Stimulated activated effector memory CD8-positive, alpha-beta T cell treated with anti-CD3 and anti-CD28 coated beads, Interleukin-12 subunit alpha, Interleukin-12 subunit beta, amount 100 ng/mL, for 72 hours (primary cell): ENCODE measurements at regions not wholly inside any gene's neighbourhood (a gene's known extent, or its start where the extent isn't known, plus 50 kb on each side); places are given as distances from the start of the nearest gene placed in this dataset.
A peak's percentile ranks its signal among the peaks of the same experiment; 100 is the strongest.

Source experiments
- ATAC-seq: fragments of 150-1000 bp; cut with Tn5 transposase; 2 replicates; pipeline ENCODE4 v1.10.0; 2021
- DNase-seq, 2 donors: peaks; one replicate each; pipeline ENCODE4 v3.0.0; 2021 to 2022; ENCODE audit warnings: low spot score in 2 of 2
- H3K27ac Mint-ChIP-seq: one replicate; pipeline ENCODE4 v1.8.0; 2022; ENCODE audit warnings: mild to moderate bottlenecking, mixed read lengths
- H3K36me3 Mint-ChIP-seq: one replicate; pipeline ENCODE4 v1.8.0; 2022; ENCODE audit warnings: mild to moderate bottlenecking, mixed read lengths
- H3K4me1 Mint-ChIP-seq: one replicate; pipeline ENCODE4 v1.8.0; 2022; ENCODE audit warnings: mixed read lengths
- H3K4me3 Mint-ChIP-seq: one replicate; pipeline ENCODE4 v1.8.0; 2022; ENCODE audit warnings: mild to moderate bottlenecking, mixed read lengths
- H3K9me3 Mint-ChIP-seq: one replicate; pipeline ENCODE4 v1.8.0; 2022; ENCODE audit warnings: mixed read lengths

GRCh38 chr15:69802432-69802831 lies 295.3 kb downstream of the TLE3 start:
- H3K27ac Mint-ChIP-seq, result peak overlapping the region; percentile 13
- ATAC-seq (no peak), DNase-seq (no peak)
- H3K9me3 Mint-ChIP-seq, result no peaks in the 10 kb centered on the region
- no peak overlapping the region for H3K4me3 Mint-ChIP-seq
- H3K36me3 Mint-ChIP-seq, result no peaks in the 10 kb centered on the region
- peaks cover 21% of the 10 kb centered on the region for H3K4me1 Mint-ChIP-seq

- Mint-ChIP-seq H3K27ac (peak overlapping the region; percentile 34), H3K9me3 (no peaks in the 10 kb centered on the region), H3K4me3 (no peak overlapping the region), H3K36me3 (no peaks in the 10 kb centered on the region), H3K4me1 (peaks cover 27% of the 10 kb centered on the region)
- DNase-seq (no peak), ATAC-seq (no peak)
Measured at GRCh38 chr15:69804786-69805185, 292.9 kb downstream of the TLE3 start.

GRCh38 chr15:69805248-69805953 lies 292.3 kb downstream of the TLE3 start:
- H3K36me3 Mint-ChIP-seq, result no peaks in the 10 kb centered on the region
- no peak for DNase-seq
- no peak overlapping the region for H3K4me3 Mint-ChIP-seq
- H3K9me3 Mint-ChIP-seq, result no peaks in the 10 kb centered on the region
- peaks cover 27% of the 10 kb centered on the region for H3K4me1 Mint-ChIP-seq
- no peak for ATAC-seq
- peak overlapping the region; percentile 35 for H3K27ac Mint-ChIP-seq

DNA sequence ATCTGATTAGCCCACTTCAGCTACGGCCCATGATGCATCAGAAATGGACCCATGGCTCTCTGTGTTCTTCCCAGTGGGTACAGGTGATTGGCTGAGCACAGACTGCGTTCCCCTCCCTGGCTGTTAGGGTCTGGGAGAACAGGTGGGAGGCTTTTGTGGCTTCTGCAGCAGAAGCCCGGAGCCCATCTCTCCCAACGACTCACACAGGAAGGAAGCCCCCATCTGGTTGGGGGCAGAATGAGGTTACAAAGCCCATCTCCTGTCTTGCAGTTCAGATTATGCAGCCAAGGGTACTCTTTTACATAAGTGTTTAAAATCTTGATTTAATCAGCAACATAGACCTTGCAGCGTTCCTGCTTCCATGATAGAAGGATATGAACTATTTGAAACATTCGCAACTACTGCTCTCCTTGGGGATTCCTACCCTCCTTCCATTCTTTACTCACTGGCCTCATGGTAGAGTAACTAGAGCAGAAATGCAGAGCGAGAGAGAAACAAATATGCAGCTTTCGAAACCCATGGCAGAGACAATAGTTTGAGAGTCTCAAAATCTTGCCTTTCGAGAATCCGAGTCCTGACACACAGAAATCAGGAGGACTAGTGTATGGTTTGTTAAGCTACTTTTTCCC lies 291.3 kb downstream of the TLE3 start:
- Mint-ChIP-seq H3K27ac (peak overlapping the region; percentile 35), H3K4me3 (no peak overlapping the region), H3K4me1 (peaks cover 27% of the 10 kb centered on the region), H3K9me3 (no peaks in the 10 kb centered on the region), H3K36me3 (no peaks in the 10 kb centered on the region)
- no peak for ATAC-seq
- no peak for DNase-seq

GRCh38 chr15:69807721-69808120 lies 290.0 kb downstream of the TLE3 start:
- no peak overlapping the region for H3K27ac Mint-ChIP-seq
- no peak overlapping the region for H3K4me3 Mint-ChIP-seq
- no peaks in the 10 kb centered on the region for H3K9me3 Mint-ChIP-seq
- ATAC-seq (peak; percentile 63), DNase-seq (no peak)
- H3K36me3 Mint-ChIP-seq, result no peaks in the 10 kb centered on the region
- peaks cover 27% of the 10 kb centered on the region for H3K4me1 Mint-ChIP-seq

DNA sequence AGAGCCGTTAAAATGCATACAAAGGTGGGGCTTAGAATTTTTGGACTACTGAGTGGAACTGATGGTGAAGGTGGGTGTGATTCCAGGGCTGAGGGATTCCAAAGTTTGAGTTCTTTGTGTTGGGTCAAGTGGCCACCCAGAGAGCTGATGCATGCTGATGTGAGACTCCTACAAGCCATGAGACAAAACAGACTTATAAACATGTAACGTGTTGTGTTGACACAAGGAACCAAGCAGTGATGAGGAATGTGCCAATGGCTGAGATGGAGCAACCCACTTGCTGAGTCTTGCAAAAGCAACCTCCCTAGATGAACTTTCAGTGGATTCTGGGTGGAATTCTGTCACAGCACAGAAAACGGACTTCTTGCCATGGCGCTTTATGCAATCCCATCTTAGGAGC lies 289.0 kb downstream of the TLE3 start:
- no peak for DNase-seq
- H3K27ac Mint-ChIP-seq, result no peak overlapping the region
- H3K36me3 Mint-ChIP-seq, result no peaks in the 10 kb centered on the region

GRCh38 chr15:69809421-69809820 lies 288.3 kb downstream of the TLE3 start:
- H3K4me1 Mint-ChIP-seq, result peaks cover 27% of the 10 kb centered on the region
- no peaks in the 10 kb centered on the region for H3K36me3 Mint-ChIP-seq
- ATAC-seq (peak; percentile 57), DNase-seq (no peak)
- no peak overlapping the region for H3K4me3 Mint-ChIP-seq
- H3K9me3 Mint-ChIP-seq, result no peaks in the 10 kb centered on the region
- H3K27ac Mint-ChIP-seq, result no peak overlapping the region

More for the DNA sequence above, 289.0 kb downstream of the TLE3 start:
- Mint-ChIP-seq H3K9me3 (no peaks in the 10 kb centered on the region), H3K4me1 (peaks cover 27% of the 10 kb centered on the region), H3K4me3 (no peak overlapping the region)
- ATAC-seq, result no peak

GRCh38 chr15:69810431-69811354 lies 287.0 kb downstream of the TLE3 start:
- no peak for ATAC-seq
- Mint-ChIP-seq H3K27ac (peak overlapping the region; percentile 74), H3K4me3 (no peak overlapping the region), H3K4me1 (peaks cover 27% of the 10 kb centered on the region), H3K36me3 (no peaks in the 10 kb centered on the region), H3K9me3 (no peaks in the 10 kb centered on the region)
- DNase-seq, result no peak

DNA sequence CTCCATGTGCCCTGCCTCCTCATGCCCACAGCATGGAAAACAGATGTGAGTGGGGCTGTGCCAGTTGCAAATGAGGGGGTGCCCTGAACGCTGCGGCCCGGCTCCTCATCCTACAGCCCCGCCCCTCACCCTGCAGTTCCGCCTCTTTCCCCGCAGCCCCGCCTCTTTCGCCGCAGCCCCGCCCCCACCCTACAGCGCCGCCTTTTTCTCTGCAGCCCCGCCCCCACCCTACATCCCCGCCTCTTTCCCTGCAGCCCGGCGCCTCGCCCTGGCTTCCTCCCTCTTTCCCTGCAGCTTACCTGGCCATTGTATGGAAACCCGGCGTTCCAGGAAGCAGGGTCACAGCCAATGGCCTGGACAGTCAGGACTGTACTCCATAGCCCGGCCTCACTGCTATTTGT lies 284.9 kb downstream of the TLE3 start:
- no peak for DNase-seq
- Mint-ChIP-seq H3K4me1 (peaks cover 9% of the 10 kb centered on the region), H3K4me3 (no peak overlapping the region), H3K36me3 (no peaks in the 10 kb centered on the region), H3K9me3 (no peaks in the 10 kb centered on the region), H3K27ac (no peak overlapping the region)
- ATAC-seq, result no peak

DNA sequence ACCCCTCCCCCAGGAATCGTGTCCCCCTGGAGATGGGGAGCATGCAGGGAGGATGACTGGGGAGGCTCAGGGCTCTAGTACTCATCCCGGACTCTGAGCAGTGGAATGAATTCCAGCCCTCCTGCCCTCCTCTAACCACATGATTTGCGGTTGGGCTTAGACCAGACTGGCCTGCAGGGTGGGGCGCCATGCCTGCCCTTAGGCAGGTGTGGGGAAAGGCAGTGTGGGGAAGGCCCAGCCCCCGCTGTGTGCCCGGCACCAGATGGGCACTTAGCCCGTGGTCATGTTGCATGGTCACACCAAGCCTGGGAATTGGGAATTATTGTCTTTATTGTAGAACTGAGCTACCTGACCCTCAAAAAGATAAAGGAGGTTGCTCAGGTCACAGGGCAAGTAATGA lies 283.8 kb downstream of the TLE3 start:
- H3K27ac Mint-ChIP-seq, result no peak overlapping the region
- DNase-seq (no peak), ATAC-seq (no peak)
- no peaks in the 10 kb centered on the region for H3K36me3 Mint-ChIP-seq
- peaks cover 5% of the 10 kb centered on the region for H3K4me1 Mint-ChIP-seq
- H3K9me3 Mint-ChIP-seq, result no peaks in the 10 kb centered on the region
- no peak overlapping the region for H3K4me3 Mint-ChIP-seq

GRCh38 chr15:69814932-69815331 lies 282.8 kb downstream of the TLE3 start:
- Mint-ChIP-seq H3K4me1 (no peaks in the 10 kb centered on the region), H3K27ac (no peak overlapping the region)

DNA sequence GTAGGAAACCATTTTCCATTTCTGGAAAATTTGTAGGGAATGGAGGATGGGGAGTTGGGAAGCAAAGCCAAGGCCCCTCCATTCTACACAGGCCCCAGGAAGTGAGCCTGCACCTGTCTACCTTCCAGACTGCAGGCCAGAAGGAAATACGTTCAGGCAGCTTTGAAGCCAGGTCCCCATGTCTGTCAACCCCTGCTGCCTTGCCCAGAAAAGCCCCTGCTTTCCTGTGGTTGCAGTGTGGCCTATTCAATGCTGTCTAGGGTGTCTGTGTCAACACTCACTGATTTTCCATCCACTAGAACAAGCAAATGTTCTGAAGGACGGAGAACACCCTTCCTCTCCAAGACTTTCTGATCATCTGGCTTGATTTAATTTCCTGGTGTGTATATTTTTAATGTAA lies 281.9 kb downstream of the TLE3 start:
- ATAC-seq (no peak), DNase-seq (no peak)
- no peaks in the 10 kb centered on the region for H3K9me3 Mint-ChIP-seq
- H3K4me1 Mint-ChIP-seq, result no peaks in the 10 kb centered on the region
- no peak overlapping the region for H3K27ac Mint-ChIP-seq
- no peak overlapping the region for H3K4me3 Mint-ChIP-seq
- no peaks in the 10 kb centered on the region for H3K36me3 Mint-ChIP-seq

More at GRCh38 chr15:69814932-69815331, 282.8 kb downstream of the TLE3 start:
- H3K4me3 Mint-ChIP-seq, result no peak overlapping the region
- no peaks in the 10 kb centered on the region for H3K36me3 Mint-ChIP-seq
- no peak for DNase-seq
- no peak for ATAC-seq
- H3K9me3 Mint-ChIP-seq, result no peaks in the 10 kb centered on the region

DNA sequence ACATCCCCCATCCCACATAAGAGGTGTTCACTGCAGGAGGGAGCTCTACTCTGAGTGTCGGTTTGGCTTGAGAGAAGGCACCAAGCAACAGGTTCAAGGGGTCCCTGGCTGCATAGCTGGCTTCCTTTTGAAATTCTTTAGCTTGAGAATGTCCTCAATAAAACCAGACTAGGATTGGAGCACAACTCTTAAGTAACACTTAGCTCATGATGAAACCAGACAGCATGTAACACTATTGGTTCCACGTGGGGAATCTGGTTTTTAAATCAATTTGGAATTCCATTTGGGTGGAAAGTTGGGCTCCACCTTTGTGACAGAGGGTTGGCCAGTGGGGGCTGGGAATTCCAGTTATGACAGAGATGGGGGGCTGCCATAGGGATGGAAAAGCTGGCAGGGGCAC lies 281.2 kb downstream of the TLE3 start:
- H3K4me1 Mint-ChIP-seq, result no peaks in the 10 kb centered on the region
- ATAC-seq (no peak), DNase-seq (no peak)
- no peak overlapping the region for H3K4me3 Mint-ChIP-seq
- H3K36me3 Mint-ChIP-seq, result no peaks in the 10 kb centered on the region
- no peaks in the 10 kb centered on the region for H3K9me3 Mint-ChIP-seq
- H3K27ac Mint-ChIP-seq, result peak overlapping the region; percentile 26

DNA sequence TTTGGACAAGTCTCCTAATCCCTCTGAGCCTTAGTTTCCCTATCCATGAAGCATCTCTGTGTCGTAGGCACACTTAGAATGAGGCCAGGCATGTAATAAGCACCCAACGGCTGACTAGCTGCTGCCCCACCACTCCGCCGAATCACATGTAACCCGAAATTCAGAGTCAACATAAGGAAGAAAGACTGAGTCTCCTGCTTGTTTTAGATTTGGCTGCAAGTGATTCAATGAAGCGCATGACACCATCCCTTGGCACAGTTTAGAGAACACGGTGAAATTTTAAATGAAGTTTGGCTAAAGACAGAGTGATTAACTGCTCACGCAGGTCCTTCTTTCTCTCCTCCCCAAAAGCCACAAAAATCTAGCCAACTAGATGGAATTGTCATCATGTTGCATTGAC lies 279.2 kb downstream of the TLE3 start:
- Mint-ChIP-seq H3K9me3 (no peaks in the 10 kb centered on the region), H3K4me1 (no peaks in the 10 kb centered on the region)
- ATAC-seq, result no peak

GRCh38 chr15:69819371-69819770 lies 278.3 kb downstream of the TLE3 start:
- H3K27ac Mint-ChIP-seq, result no peak overlapping the region
- no peak overlapping the region for H3K4me3 Mint-ChIP-seq
- H3K9me3 Mint-ChIP-seq, result no peaks in the 10 kb centered on the region
- no peak for ATAC-seq
- no peak for DNase-seq
- H3K36me3 Mint-ChIP-seq, result no peaks in the 10 kb centered on the region
- H3K4me1 Mint-ChIP-seq, result no peaks in the 10 kb centered on the region

More for the DNA sequence above, 279.2 kb downstream of the TLE3 start:
- no peak for DNase-seq
- Mint-ChIP-seq H3K36me3 (no peaks in the 10 kb centered on the region), H3K27ac (no peak overlapping the region), H3K4me3 (no peak overlapping the region)
